ENCODE measurements at regions not wholly inside any gene's neighbourhood (a gene's known extent, or its start where the extent isn't known, plus 50 kb on each side); places are given as distances from the start of the nearest gene placed in this dataset.

- TF ChIP-seq CTCF (IDR thresholded peaks at IDR 0.05) (no peak), EZH2 (IDR thresholded peaks at IDR 0.05; ENCODE audit: borderline replicate concordance, insufficient read depth, low read depth, low read length, poor library complexity, severe bottlenecking) (no peak)
These were observed 272.9 kb upstream of the ZWINT start for GRCh38 chr10:56633876-56634452.
